ENCODE measurements at regions not wholly inside any gene's neighbourhood (a gene's known extent, or its start where the extent isn't known, plus 50 kb on each side); places are given as distances from the start of the nearest gene placed in this dataset.

- no peak for TF ChIP-seq ZNF565 (CRISPR knock-in tag; conservative IDR thresholded peaks at IDR 0.05; ENCODE audit: low read depth)
- no peak for TF ChIP-seq ARNTL (CRISPR knock-in tag; IDR thresholded peaks at IDR 0.05; ENCODE audit: borderline replicate concordance, low read depth)
- TF ChIP-seq BACH2 (CRISPR knock-in tag; IDR thresholded peaks at IDR 0.05; ENCODE audit: borderline replicate concordance) = no peak
- no peak for TF ChIP-seq RARB (CRISPR knock-in tag; IDR thresholded peaks at IDR 0.05)
- no peak for TF ChIP-seq TOX (CRISPR knock-in tag; IDR thresholded peaks at IDR 0.05; ENCODE audit: borderline replicate concordance)
- TF ChIP-seq ZFP30 (CRISPR knock-in tag; IDR thresholded peaks at IDR 0.05) = no peak
- TF ChIP-seq, protein P1, sequence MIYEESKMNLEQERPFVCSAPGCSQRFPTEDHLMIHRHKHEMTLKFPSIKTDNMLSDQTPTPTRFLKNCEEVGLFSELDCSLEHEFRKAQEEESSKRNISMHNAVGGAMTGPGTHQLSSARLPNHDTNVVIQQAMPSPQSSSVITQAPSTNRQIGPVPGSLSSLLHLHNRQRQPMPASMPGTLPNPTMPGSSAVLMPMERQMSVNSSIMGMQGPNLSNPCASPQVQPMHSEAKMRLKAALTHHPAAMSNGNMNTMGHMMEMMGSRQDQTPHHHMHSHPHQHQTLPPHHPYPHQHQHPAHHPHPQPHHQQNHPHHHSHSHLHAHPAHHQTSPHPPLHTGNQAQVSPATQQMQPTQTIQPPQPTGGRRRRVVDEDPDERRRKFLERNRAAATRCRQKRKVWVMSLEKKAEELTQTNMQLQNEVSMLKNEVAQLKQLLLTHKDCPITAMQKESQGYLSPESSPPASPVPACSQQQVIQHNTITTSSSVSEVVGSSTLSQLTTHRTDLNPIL (CRISPR knock-in tag; IDR thresholded peaks at IDR 0.05; ENCODE audit: low read depth) = no peak
Observed at GRCh38 chr13:108120856-108121255, 94.5 kb downstream of the LIG4 start.
